ENCODE measurements at regions not wholly inside any gene's neighbourhood (a gene's known extent, or its start where the extent isn't known, plus 50 kb on each side); places are given as distances from the start of the nearest gene placed in this dataset.

GRCh38 chr14:105907276-105907675, 380.9 kb downstream of the TMEM121 start:
- no peaks in the 10 kb centered on the region for H3K23me2 ChIP-seq (ENCODE audit: low read depth, low read length)
- H2AFZ ChIP-seq (ENCODE audit: low read length), result no peak overlapping the region
- H2BK15ac ChIP-seq (ENCODE audit: low read length), result no peak overlapping the region
- no peak overlapping the region for H4K91ac ChIP-seq (replicated peaks; ENCODE audit: insufficient read length, low read length)
- FAIRE-seq (no peak), DNase-seq (ENCODE audit: low read depth in 1 of 2, low spot score in 2 of 2) (no peak)
- WGBS, 2 experiments (ENCODE audit: extremely low coverage in 1 of 2, insufficient coverage in 1 of 2, insufficient read length in 1 of 2, insufficient replicate concordance in 2 of 2, low coverage in 1 of 2, low lambda C conversion rate in 2 of 2, missing lambda C conversion rate in 1 of 2), result 71% methylated on average over 3 of the region's 3 CpGs; no CpG with 5 or more reads in 1 of the 2 experiments
- no peak overlapping the region for H3K4me3 ChIP-seq (ENCODE audit: extremely low read depth in 1 of 4, insufficient read depth in 2 of 4, low read depth in 3 of 4, low read length in 4 of 4)
- H3K23ac ChIP-seq (ENCODE audit: insufficient read length), result no peak overlapping the region
- H3K79me1 ChIP-seq (ENCODE audit: low read depth, low read length), result no peaks in the 10 kb centered on the region
- H3K14ac ChIP-seq (ENCODE audit: insufficient read length), result no peak overlapping the region
- H2BK5ac ChIP-seq (ENCODE audit: low read depth, low read length), result no peak overlapping the region
- H3K9me3 ChIP-seq (ENCODE audit: insufficient read depth in 2 of 2, low read depth in 1 of 2, low read length in 1 of 2), result peaks cover 53 to 95% of the 10 kb centered on the region in 2 experiments
- H3K56ac ChIP-seq (replicated peaks; ENCODE audit: insufficient read length, low read depth, low read length), result no peak overlapping the region
- no peak overlapping the region for H3K18ac ChIP-seq (ENCODE audit: extremely low read depth, low read length)
- H3K4ac ChIP-seq (replicated peaks; ENCODE audit: insufficient read length, low read depth, low read length), result no peak overlapping the region
- H4K20me1 ChIP-seq (replicated peaks in 1 of 2; ENCODE audit: control insufficient read depth in 1 of 2, insufficient read depth in 2 of 2, low read length in 2 of 2), result no peaks in the 10 kb centered on the region
- no peak overlapping the region for H4K8ac ChIP-seq (ENCODE audit: extremely low read depth, insufficient read depth, low read length)
- no peak overlapping the region for H2BK20ac ChIP-seq (ENCODE audit: low read length)
- H4K5ac ChIP-seq (ENCODE audit: insufficient read length, low read depth, low read length), result no peak overlapping the region
- no peaks in the 10 kb centered on the region for H3K36me3 ChIP-seq (ENCODE audit: control insufficient read depth in 2 of 4, insufficient read depth in 4 of 4, low read length in 3 of 4)
- H3K27me3 ChIP-seq (replicated peaks in 1 of 4; ENCODE audit: control insufficient read depth in 3 of 4, extremely low read depth in 1 of 4, insufficient read depth in 3 of 4, low read length in 3 of 4), result no peaks in the 10 kb centered on the region
- H2BK120ac ChIP-seq (replicated peaks; ENCODE audit: low read depth, low read length), result no peak overlapping the region
- H2AK5ac ChIP-seq (ENCODE audit: low read depth, low read length), result no peak overlapping the region
- H3K4me2 ChIP-seq (ENCODE audit: insufficient read depth in 1 of 2, low read depth in 2 of 2, low read length in 2 of 2), result no peak overlapping the region
- no peaks in the 10 kb centered on the region for H3K79me2 ChIP-seq (ENCODE audit: control insufficient read depth in 1 of 2, insufficient read depth in 2 of 2, low read length in 2 of 2)
- POLR2A ChIA-PET (ENCODE audit: partially characterized antibody), result no interaction called here
- no peak overlapping the region for H2BK12ac ChIP-seq (ENCODE audit: low read depth, low read length)
- no peaks in the 10 kb centered on the region for H3K4me1 ChIP-seq (replicated peaks in 1 of 4; ENCODE audit: control insufficient read depth in 3 of 4, insufficient read depth in 4 of 4, low read length in 3 of 4)
- CTCF ChIA-PET (ENCODE audit: partially characterized antibody), result no interaction called here
- no peak overlapping the region for H3K9ac ChIP-seq (replicated peaks in 1 of 4; ENCODE audit: extremely low read depth in 1 of 4, low read depth in 3 of 4, low read length in 3 of 4)
- H3K27ac ChIP-seq (ENCODE audit: low read depth, low read length), result no peak overlapping the region
- no peak for TF ChIP-seq TEAD4 (IDR thresholded peaks at IDR 0.05; ENCODE audit: low read depth, low read length)
- TF ChIP-seq EP300 (IDR thresholded peaks at IDR 0.05; ENCODE audit: borderline replicate concordance in 1 of 2, low read depth in 2 of 2, low read length in 2 of 2), result no peak
- TF ChIP-seq NANOG (IDR thresholded peaks at IDR 0.05; ENCODE audit: insufficient read depth, low read depth, low read length, poor library complexity, severe bottlenecking), result no peak
- TF ChIP-seq MAFK (IDR thresholded peaks at IDR 0.05; ENCODE audit: low read depth, low read length), result no peak
- TF ChIP-seq SIN3A (conservative IDR thresholded peaks at IDR 0.05 in 1 of 2, IDR thresholded peaks at IDR 0.05 in 1 of 2; ENCODE audit: low read depth in 1 of 2, low read length in 2 of 2), result no peak
- no peak for TF ChIP-seq KDM1A (IDR thresholded peaks at IDR 0.05; ENCODE audit: borderline replicate concordance, low read length)
- TF ChIP-seq MAX (IDR thresholded peaks at IDR 0.05), result no peak
- no peak for TF ChIP-seq CREB1 (IDR thresholded peaks at IDR 0.05)
- TF ChIP-seq POLR2AphosphoS5 (IDR thresholded peaks at IDR 0.05; ENCODE audit: low read depth, low read length), result no peak
- TF ChIP-seq NRF1 (IDR thresholded peaks at IDR 0.05; ENCODE audit: low read depth, low read length), result no peak
- TF ChIP-seq SIX5 (IDR thresholded peaks at IDR 0.05; ENCODE audit: low read depth, low read length), result no peak
- TF ChIP-seq EGR1 (IDR thresholded peaks at IDR 0.05; ENCODE audit: borderline replicate concordance, low read depth, low read length), result no peak

Measured in H1 (cell line).